Psoas muscle (tissue), 7 donors: ENCODE measurements at regions not wholly inside any gene's neighbourhood (a gene's known extent, or its start where the extent isn't known, plus 50 kb on each side); places are given as distances from the start of the nearest gene placed in this dataset.

Experiments
- ATAC-seq, 4 donors: fragments of 200-7000 bp; cut with Tn5 transposase; one replicate each; pipeline ENCODE4 v1.9.1; 2020; ENCODE audit warnings: moderate library complexity in 3 of 4, mild to moderate bottlenecking in 2 of 4
- DNase-seq, 2 donors: peaks; one replicate each; pipeline ENCODE4 v3.0.0-alpha.2; 2020
- H3K27ac ChIP-seq: fragments of 200-600 bp; one replicate; pipeline ENCODE4 v1.8.0; 2022
- H3K27me3 ChIP-seq, 3 donors: fragments of 200-600 bp in 1 of 3; one replicate each; pipeline versions ENCODE4 v1.6.1 to v1.8.0; 2013 to 2022; ENCODE audit warnings: low read length in 2 of 3, mild to moderate bottlenecking in 2 of 3, moderate library complexity in 1 of 3; ENCODE audit not compliant: insufficient read depth in 3 of 3
- H3K36me3 ChIP-seq, 2 donors: fragments of 200-600 bp in 1 of 2; one replicate each; pipeline versions ENCODE4 v1.6.1 to v1.8.0; 2013 to 2022; ENCODE audit warnings: low read depth in 1 of 2, mild to moderate bottlenecking in 1 of 2, moderate library complexity in 1 of 2; ENCODE audit not compliant: insufficient read depth in 1 of 2
- H3K4me1 ChIP-seq: fragments of 200-600 bp; one replicate; pipeline ENCODE4 v1.8.0; 2022
- H3K4me3 ChIP-seq: fragments of 200-600 bp; one replicate; pipeline ENCODE4 v1.8.0; 2022; ENCODE audit warnings: mild to moderate bottlenecking
- H3K9me3 ChIP-seq: fragments of 200-600 bp; one replicate; pipeline ENCODE4 v1.8.0; 2022
- WGBS, 3 donors: extraction: QIAGEN DNeasy Blood & Tissue Kit; methylation state at CpG; one replicate each; pipeline versions ENCODE4 v1.1.6 to v1.1.7; 2013; 5-methylcytosine and 5-hydroxymethylcytosine counted together
- intact Hi-C, 2 donors: fragments of 100-400 bp; cut with DNase I; formaldehyde crosslinking; loops; one replicate each; pipeline versions ENCODE4 v1.11.0 to v1.14.2; 2022
- TF ChIP-seq, protein P1 (sequence below): fragments of 200-600 bp; IDR thresholded peaks from one replicate; pipeline ENCODE4 v1.8.0; 2022; ENCODE audit warnings: antibody characterized with exemption
- donor health status: healthy with polysubstance abuse.
- donor health status: DM: no; HTN: no; CAD: no; lungs with moderate emphysema.
- donor health status: Bipolar disorder and iron deficiency.
- donor health status: healthy.
- donor health status: DM: yes; HTN: yes; CAD: no.
- donor health status: DM: no; HTN: no; CAD: no.
- donor health status: DM: yes; HTN: yes; CAD: no.

- no peaks in the 10 kb centered on the region for H3K27me3 ChIP-seq
- no peak overlapping the region for H3K4me3 ChIP-seq
- ATAC-seq (no peak), DNase-seq (no peak)
- TF ChIP-seq, protein P1, sequence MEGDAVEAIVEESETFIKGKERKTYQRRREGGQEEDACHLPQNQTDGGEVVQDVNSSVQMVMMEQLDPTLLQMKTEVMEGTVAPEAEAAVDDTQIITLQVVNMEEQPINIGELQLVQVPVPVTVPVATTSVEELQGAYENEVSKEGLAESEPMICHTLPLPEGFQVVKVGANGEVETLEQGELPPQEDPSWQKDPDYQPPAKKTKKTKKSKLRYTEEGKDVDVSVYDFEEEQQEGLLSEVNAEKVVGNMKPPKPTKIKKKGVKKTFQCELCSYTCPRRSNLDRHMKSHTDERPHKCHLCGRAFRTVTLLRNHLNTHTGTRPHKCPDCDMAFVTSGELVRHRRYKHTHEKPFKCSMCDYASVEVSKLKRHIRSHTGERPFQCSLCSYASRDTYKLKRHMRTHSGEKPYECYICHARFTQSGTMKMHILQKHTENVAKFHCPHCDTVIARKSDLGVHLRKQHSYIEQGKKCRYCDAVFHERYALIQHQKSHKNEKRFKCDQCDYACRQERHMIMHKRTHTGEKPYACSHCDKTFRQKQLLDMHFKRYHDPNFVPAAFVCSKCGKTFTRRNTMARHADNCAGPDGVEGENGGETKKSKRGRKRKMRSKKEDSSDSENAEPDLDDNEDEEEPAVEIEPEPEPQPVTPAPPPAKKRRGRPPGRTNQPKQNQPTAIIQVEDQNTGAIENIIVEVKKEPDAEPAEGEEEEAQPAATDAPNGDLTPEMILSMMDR, result no peak
- H3K27ac ChIP-seq, result no peak overlapping the region
- no peaks in the 10 kb centered on the region for H3K9me3 ChIP-seq
- H3K4me1 ChIP-seq, result no peaks in the 10 kb centered on the region
- no peaks in the 10 kb centered on the region for H3K36me3 ChIP-seq
- intact Hi-C loops, result no loop called here
- 93 to 94% (median 93%) methylated on average over 19 of the region's 19 CpGs for WGBS, 3 donors
Measured at GRCh38 chr4:35559559-35560365, 684.6 kb downstream of the ARAP2 start.

DNA sequence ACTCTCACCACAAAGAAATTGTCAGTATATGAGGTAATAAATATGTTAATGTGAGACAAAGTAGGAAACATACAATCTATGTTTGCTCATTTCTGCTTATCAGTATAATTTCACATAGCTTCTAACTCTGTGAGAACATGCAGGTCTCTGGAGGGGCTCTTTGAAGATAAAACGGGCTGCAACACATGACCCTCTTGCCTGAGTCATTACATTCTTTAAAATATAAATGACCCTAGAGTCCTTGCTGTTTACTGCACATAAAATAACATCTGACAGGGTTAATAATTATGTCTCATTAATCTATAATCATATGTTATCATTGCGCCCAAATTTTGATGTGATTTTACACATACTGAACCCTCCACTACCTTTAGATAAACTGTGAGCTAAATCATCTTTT is 681.5 kb downstream of the ARAP2 start:
- no peak for ATAC-seq
- TF ChIP-seq, protein P1, result no peak
- no peak overlapping the region for H3K4me3 ChIP-seq
- H3K36me3 ChIP-seq, result no peaks in the 10 kb centered on the region
- intact Hi-C loops, result no loop called here
- no peak for DNase-seq
- H3K9me3 ChIP-seq, result no peaks in the 10 kb centered on the region
- H3K27me3 ChIP-seq, result no peaks in the 10 kb centered on the region
- no peaks in the 10 kb centered on the region for H3K4me1 ChIP-seq
- H3K27ac ChIP-seq, result no peak overlapping the region
- WGBS, 3 donors, result 38 to 43% (median 42%) methylated on average over 2 of the region's 2 CpGs

DNA sequence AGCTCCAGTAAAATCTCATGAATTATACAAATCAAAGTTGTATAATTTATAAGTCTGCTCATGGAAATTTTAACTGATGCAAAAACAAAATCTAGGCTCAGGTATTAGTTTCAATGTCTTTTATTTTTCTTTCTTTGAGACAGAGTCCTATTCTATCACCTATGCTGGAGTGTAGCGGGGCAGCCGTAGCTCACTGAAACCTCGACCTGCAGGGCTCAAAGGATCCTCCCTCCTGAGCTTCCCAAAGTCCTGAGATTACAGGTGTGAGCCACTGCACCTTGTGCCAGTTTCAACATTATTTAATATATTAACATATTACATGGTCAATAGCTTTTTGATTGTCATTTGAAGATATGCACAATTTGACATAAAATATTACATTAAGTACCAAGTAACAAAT is 678.7 kb downstream of the ARAP2 start:
- Histone ChIP-seq H3K9me3 (no peaks in the 10 kb centered on the region), H3K4me1 (no peaks in the 10 kb centered on the region), H3K27ac (no peak overlapping the region), H3K27me3 (no peaks in the 10 kb centered on the region), H3K4me3 (no peak overlapping the region), H3K36me3 (no peaks in the 10 kb centered on the region)
- DNase-seq (no peak), ATAC-seq (no peak)
- TF ChIP-seq, protein P1, result no peak
- 82 to 85% (median 83%) methylated on average over 3 of the region's 3 CpGs for WGBS, 3 donors
- intact Hi-C loops, result no loop called here

DNA sequence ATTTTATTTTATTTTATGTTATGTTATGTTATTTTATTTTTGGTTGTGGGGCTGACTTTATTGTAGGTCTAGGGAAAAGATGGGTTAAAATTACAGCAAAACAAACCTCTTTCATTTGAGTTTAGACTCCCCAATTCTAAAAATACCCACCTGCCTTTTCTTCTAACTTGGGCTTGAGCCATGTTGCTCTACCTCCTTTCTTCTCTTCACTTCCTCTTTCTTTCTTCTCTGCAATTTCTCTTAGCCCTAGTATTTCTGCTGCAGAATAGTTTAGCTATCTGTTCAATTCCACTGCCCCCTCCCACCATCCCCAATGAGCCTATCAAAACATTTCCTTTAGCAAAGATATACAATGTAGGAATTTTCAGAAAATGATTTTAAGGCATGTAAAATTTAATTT is 653.3 kb downstream of the ARAP2 start:
- Histone ChIP-seq H3K4me1 (no peaks in the 10 kb centered on the region), H3K27ac (no peak overlapping the region), H3K27me3 (no peaks in the 10 kb centered on the region), H3K9me3 (no peaks in the 10 kb centered on the region), H3K36me3 (no peaks in the 10 kb centered on the region), H3K4me3 (no peak overlapping the region)
- TF ChIP-seq, protein P1, result no peak
- DNase-seq (no peak), ATAC-seq (no peak)
- intact Hi-C loops, result no loop called here

- TF ChIP-seq, protein P1, result no peak
- Histone ChIP-seq H3K27me3 (no peaks in the 10 kb centered on the region), H3K9me3 (no peaks in the 10 kb centered on the region), H3K27ac (no peak overlapping the region), H3K4me1 (no peaks in the 10 kb centered on the region), H3K4me3 (no peak overlapping the region), H3K36me3 (no peaks in the 10 kb centered on the region)
- DNase-seq (no peak), ATAC-seq (no peak)
- WGBS, 3 donors, result 78 to 85% (median 82%) methylated on average over 3 of the region's 3 CpGs
- intact Hi-C loops, result no loop called here
Measured at GRCh38 chr4:35604252-35604651, 640.1 kb downstream of the ARAP2 start.
